ENCODE measurements at regions not wholly inside any gene's neighbourhood (a gene's known extent, or its start where the extent isn't known, plus 50 kb on each side); places are given as distances from the start of the nearest gene placed in this dataset.

GRCh38 chr2:13002536-13003331 is 286.0 kb downstream of the TRIB2 start:
- H3K36me3 Mint-ChIP-seq (ENCODE audit: insufficient read depth) = no peaks in the 10 kb centered on the region
- DNase-seq (ENCODE audit: low spot score in 2 of 2) (no peak), ATAC-seq (replicated peaks; ENCODE audit: extremely low read depth, poor library complexity, severe bottlenecking) (no peak)
- H3K4me3 Mint-ChIP-seq = no peak overlapping the region
- no peak overlapping the region for H3K27ac Mint-ChIP-seq (ENCODE audit: low read depth)
- H3K4me1 Mint-ChIP-seq = no peaks in the 10 kb centered on the region
- H3K9me3 Mint-ChIP-seq = no peaks in the 10 kb centered on the region
- no peaks in the 10 kb centered on the region for H3K27me3 Mint-ChIP-seq

GRCh38 chr2:13003500-13003899 is 286.8 kb downstream of the TRIB2 start:
- H3K9me3 Mint-ChIP-seq = no peaks in the 10 kb centered on the region
- no peaks in the 10 kb centered on the region for H3K27me3 Mint-ChIP-seq
- no peaks in the 10 kb centered on the region for H3K36me3 Mint-ChIP-seq (ENCODE audit: insufficient read depth)
- ATAC-seq (replicated peaks; ENCODE audit: extremely low read depth, poor library complexity, severe bottlenecking) (no peak), DNase-seq (ENCODE audit: low spot score in 2 of 2) (no peak)
- H3K4me3 Mint-ChIP-seq = no peak overlapping the region
- no peak overlapping the region for H3K27ac Mint-ChIP-seq (ENCODE audit: low read depth)
- H3K4me1 Mint-ChIP-seq = no peaks in the 10 kb centered on the region

GRCh38 chr2:13005048-13005447 is 288.3 kb downstream of the TRIB2 start:
- ATAC-seq (replicated peaks; ENCODE audit: extremely low read depth, poor library complexity, severe bottlenecking) (no peak), DNase-seq (ENCODE audit: low spot score in 2 of 2) (no peak)
- Mint-ChIP-seq H3K4me3 (no peak overlapping the region), H3K27ac (ENCODE audit: low read depth) (no peak overlapping the region), H3K27me3 (no peaks in the 10 kb centered on the region), H3K4me1 (no peaks in the 10 kb centered on the region), H3K36me3 (ENCODE audit: insufficient read depth) (no peaks in the 10 kb centered on the region), H3K9me3 (no peaks in the 10 kb centered on the region)

GRCh38 chr2:13005761-13006335 is 289.1 kb downstream of the TRIB2 start:
- Mint-ChIP-seq H3K27me3 (no peaks in the 10 kb centered on the region), H3K27ac (ENCODE audit: low read depth) (no peak overlapping the region), H3K9me3 (no peaks in the 10 kb centered on the region), H3K4me3 (no peak overlapping the region), H3K36me3 (ENCODE audit: insufficient read depth) (no peaks in the 10 kb centered on the region), H3K4me1 (no peaks in the 10 kb centered on the region)
- DNase-seq (ENCODE audit: low spot score in 2 of 2) (no peak), ATAC-seq (replicated peaks; ENCODE audit: extremely low read depth, poor library complexity, severe bottlenecking) (no peak)

- Mint-ChIP-seq H3K36me3 (ENCODE audit: insufficient read depth) (no peaks in the 10 kb centered on the region), H3K27ac (ENCODE audit: low read depth) (no peak overlapping the region), H3K4me3 (no peak overlapping the region), H3K9me3 (no peaks in the 10 kb centered on the region), H3K27me3 (no peaks in the 10 kb centered on the region), H3K4me1 (no peaks in the 10 kb centered on the region)
- ATAC-seq (replicated peaks; ENCODE audit: extremely low read depth, poor library complexity, severe bottlenecking) (no peak), DNase-seq (ENCODE audit: low spot score in 2 of 2) (no peak)
Measured at GRCh38 chr2:13006426-13006825, 289.7 kb downstream of the TRIB2 start.

GRCh38 chr2:13006829-13007717 is 290.3 kb downstream of the TRIB2 start:
- Mint-ChIP-seq H3K4me1 (no peaks in the 10 kb centered on the region), H3K9me3 (no peaks in the 10 kb centered on the region), H3K27me3 (peaks cover 4% of the 10 kb centered on the region), H3K36me3 (ENCODE audit: insufficient read depth) (no peaks in the 10 kb centered on the region), H3K4me3 (no peak overlapping the region), H3K27ac (ENCODE audit: low read depth) (no peak overlapping the region)
- ATAC-seq (replicated peaks; ENCODE audit: extremely low read depth, poor library complexity, severe bottlenecking) (peak; percentile 46), DNase-seq (ENCODE audit: low spot score in 2 of 2) (peak; percentile 38 to 41)

GRCh38 chr2:13009027-13009642 is 292.4 kb downstream of the TRIB2 start:
- Mint-ChIP-seq H3K36me3 (ENCODE audit: insufficient read depth) (no peaks in the 10 kb centered on the region), H3K4me1 (no peaks in the 10 kb centered on the region), H3K9me3 (no peaks in the 10 kb centered on the region), H3K27me3 (peaks cover 25% of the 10 kb centered on the region), H3K27ac (ENCODE audit: low read depth) (no peak overlapping the region), H3K4me3 (no peak overlapping the region)
- no peak for DNase-seq (ENCODE audit: low spot score in 2 of 2)
- no peak for ATAC-seq (replicated peaks; ENCODE audit: extremely low read depth, poor library complexity, severe bottlenecking)

GRCh38 chr2:13010283-13010682 is 293.5 kb downstream of the TRIB2 start:
- Mint-ChIP-seq H3K4me1 (no peaks in the 10 kb centered on the region), H3K27ac (ENCODE audit: low read depth) (no peak overlapping the region), H3K9me3 (no peaks in the 10 kb centered on the region), H3K36me3 (ENCODE audit: insufficient read depth) (no peaks in the 10 kb centered on the region), H3K4me3 (no peak overlapping the region), H3K27me3 (peaks cover 36% of the 10 kb centered on the region)
- ATAC-seq (replicated peaks; ENCODE audit: extremely low read depth, poor library complexity, severe bottlenecking) (no peak), DNase-seq (ENCODE audit: low spot score in 2 of 2) (no peak)

GRCh38 chr2:13014783-13015182 is 298.0 kb downstream of the TRIB2 start:
- H3K4me1 Mint-ChIP-seq = no peaks in the 10 kb centered on the region
- no peak overlapping the region for H3K27ac Mint-ChIP-seq (ENCODE audit: low read depth)

GRCh38 chr2:13015532-13016320 is 299.0 kb downstream of the TRIB2 start:
- no peak overlapping the region for H3K4me3 Mint-ChIP-seq
- no peak overlapping the region for H3K27ac Mint-ChIP-seq (ENCODE audit: low read depth)
- DNase-seq (ENCODE audit: low spot score in 2 of 2) (no peak), ATAC-seq (replicated peaks; ENCODE audit: extremely low read depth, poor library complexity, severe bottlenecking) (no peak)
- no peaks in the 10 kb centered on the region for H3K36me3 Mint-ChIP-seq (ENCODE audit: insufficient read depth)
- no peaks in the 10 kb centered on the region for H3K9me3 Mint-ChIP-seq
- H3K4me1 Mint-ChIP-seq = no peaks in the 10 kb centered on the region
- H3K27me3 Mint-ChIP-seq = peaks cover 80% of the 10 kb centered on the region

More at GRCh38 chr2:13014783-13015182, 298.0 kb downstream of the TRIB2 start:
- Mint-ChIP-seq H3K4me3 (no peak overlapping the region), H3K27me3 (peaks cover 77% of the 10 kb centered on the region), H3K9me3 (no peaks in the 10 kb centered on the region), H3K36me3 (ENCODE audit: insufficient read depth) (no peaks in the 10 kb centered on the region)
- DNase-seq (ENCODE audit: low spot score in 2 of 2) (no peak), ATAC-seq (replicated peaks; ENCODE audit: extremely low read depth, poor library complexity, severe bottlenecking) (no peak)

GRCh38 chr2:13018490-13018889 is 301.8 kb downstream of the TRIB2 start:
- no peaks in the 10 kb centered on the region for H3K36me3 Mint-ChIP-seq (ENCODE audit: insufficient read depth)

GRCh38 chr2:13019781-13020180 is 303.0 kb downstream of the TRIB2 start:
- Mint-ChIP-seq H3K36me3 (ENCODE audit: insufficient read depth) (no peaks in the 10 kb centered on the region), H3K4me3 (no peak overlapping the region), H3K9me3 (no peaks in the 10 kb centered on the region), H3K27me3 (peaks cover 67% of the 10 kb centered on the region), H3K4me1 (no peaks in the 10 kb centered on the region), H3K27ac (ENCODE audit: low read depth) (no peak overlapping the region)
- ATAC-seq (replicated peaks; ENCODE audit: extremely low read depth, poor library complexity, severe bottlenecking) (no peak), DNase-seq (ENCODE audit: low spot score in 2 of 2) (no peak)

More at GRCh38 chr2:13018490-13018889, 301.8 kb downstream of the TRIB2 start:
- H3K27ac Mint-ChIP-seq (ENCODE audit: low read depth) = no peak overlapping the region
- H3K9me3 Mint-ChIP-seq = no peaks in the 10 kb centered on the region
- H3K4me3 Mint-ChIP-seq = no peak overlapping the region
- no peak for ATAC-seq (replicated peaks; ENCODE audit: extremely low read depth, poor library complexity, severe bottlenecking)
- no peak for DNase-seq (ENCODE audit: low spot score in 2 of 2)
- H3K27me3 Mint-ChIP-seq = peaks cover 67% of the 10 kb centered on the region
- H3K4me1 Mint-ChIP-seq = no peaks in the 10 kb centered on the region

Data from central memory CD8-positive, alpha-beta T cell (primary cell).